Loucy (cell line): ENCODE measurements at regions not wholly inside any gene's neighbourhood (a gene's known extent, or its start where the extent isn't known, plus 50 kb on each side); places are given as distances from the start of the nearest gene placed in this dataset.

Experiments
- H2AFZ ChIP-seq: fragments of 200-600 bp; sonication (generic); 2 replicates; pipeline ENCODE4 v1.6.0; 2016; ENCODE audit warnings: antibody characterized with exemption, mild to moderate bottlenecking, low read length, moderate library complexity
- H3F3A ChIP-seq: fragments of 200-600 bp; 2 replicates; pipeline ENCODE4 v1.6.0; 2016; ENCODE audit warnings: antibody characterized with exemption, low read depth, mild to moderate bottlenecking
- H3K27me3 ChIP-seq: fragments of 200-600 bp; sonication (generic); 2 replicates; pipeline ENCODE4 v1.6.1; 2014; ENCODE audit warnings: low read length, mild to moderate bottlenecking; ENCODE audit not compliant: insufficient read depth, poor library complexity, severe bottlenecking
- H3K36me3 ChIP-seq: fragments of 200-600 bp; sonication (generic); 2 replicates; pipeline ENCODE4 v1.6.1; 2016; ENCODE audit warnings: low read length; ENCODE audit not compliant: insufficient read depth
- H3K4me1 ChIP-seq: fragments of 200-600 bp; sonication (generic); 2 replicates; pipeline ENCODE4 v1.5.1; 2014; ENCODE audit warnings: low read length, mild to moderate bottlenecking; ENCODE audit not compliant: insufficient read depth, poor library complexity, severe bottlenecking
- H3K4me2 ChIP-seq: fragments of 200-600 bp; sonication (generic); 2 replicates; pipeline ENCODE4 v1.6.0; 2014; ENCODE audit warnings: antibody characterized with exemption, low read length, low read depth, mild to moderate bottlenecking; ENCODE audit not compliant: poor library complexity, severe bottlenecking
- H3K4me3 ChIP-seq: fragments of 200-600 bp; sonication (generic); 2 replicates; pipeline ENCODE4 v1.5.1; 2014; ENCODE audit warnings: low read length, mild to moderate bottlenecking, mixed read lengths; ENCODE audit not compliant: poor library complexity, severe bottlenecking
- H3K79me2 ChIP-seq: fragments of 200-600 bp; sonication (generic); 2 replicates; pipeline ENCODE4 v1.6.1; 2014; ENCODE audit warnings: low read length; ENCODE audit not compliant: insufficient read depth
- H3K9ac ChIP-seq: fragments of 200-600 bp; sonication (generic); 2 replicates; pipeline ENCODE4 v1.6.0; 2014; ENCODE audit warnings: mild to moderate bottlenecking, low read depth, low read length, moderate library complexity; ENCODE audit not compliant: poor library complexity, severe bottlenecking
- H3K9me2 ChIP-seq: fragments of 200-600 bp; sonication (generic); replicated peaks from 2 replicates; pipeline ENCODE4 v1.6.1; 2016; ENCODE audit warnings: low read depth, low read length, mixed read lengths
- H3K9me3 ChIP-seq: fragments of 200-600 bp; sonication (generic); 2 replicates; pipeline ENCODE4 v1.6.1; 2014; ENCODE audit warnings: mild to moderate bottlenecking, antibody characterized with exemption, low read length, low read depth; ENCODE audit not compliant: insufficient read depth
- H4K20me1 ChIP-seq: fragments of 200-600 bp; sonication (generic); 2 replicates; pipeline ENCODE4 v1.6.0; 2014; ENCODE audit warnings: antibody characterized with exemption, low read length, mild to moderate bottlenecking; ENCODE audit not compliant: insufficient read depth, poor library complexity, severe bottlenecking
- CTCF ChIP-seq: fragments of 200-600 bp; sonication (generic); conservative IDR thresholded peaks from 2 replicates; pipeline ENCODE4 v1.5.1; 2014; ENCODE audit warnings: mild to moderate bottlenecking, antibody characterized with exemption, low read length
- EZH2phosphoT487 ChIP-seq: fragments of 200-600 bp; IDR thresholded peaks from 2 replicates; pipeline ENCODE4 v1.6.1; 2018; ENCODE audit warnings: antibody characterized with exemption, mild to moderate bottlenecking, moderate library complexity, borderline replicate concordance

DNA sequence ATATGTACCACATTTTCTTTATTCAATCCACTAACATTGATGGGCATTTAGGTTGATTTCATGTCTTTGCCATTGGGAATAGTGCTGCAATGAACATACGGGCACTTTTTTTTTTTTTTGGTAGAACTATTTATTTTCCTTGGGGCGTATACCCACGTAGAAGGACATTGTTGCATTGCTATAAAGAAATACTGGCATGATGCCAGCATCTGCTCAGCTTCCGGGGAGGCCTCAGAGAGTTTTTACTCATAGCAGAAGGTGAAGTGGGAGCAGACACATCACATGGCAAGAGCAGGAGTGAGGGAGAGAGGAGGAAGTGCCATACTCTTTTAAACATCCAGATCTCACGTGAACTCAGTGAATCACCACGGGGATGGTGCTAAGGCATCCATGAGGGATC, 197.0 kb downstream of the SQOR start:
- Histone ChIP-seq H3K36me3 (no peaks in the 10 kb centered on the region), H4K20me1 (no peaks in the 10 kb centered on the region), H2AFZ (no peak overlapping the region), H3K9ac (no peak overlapping the region), H3K4me3 (no peak overlapping the region), H3F3A (no peaks in the 10 kb centered on the region), H3K4me1 (no peaks in the 10 kb centered on the region), H3K27me3 (no peaks in the 10 kb centered on the region), H3K9me2 (no peaks in the 10 kb centered on the region), H3K9me3 (no peaks in the 10 kb centered on the region), H3K4me2 (no peak overlapping the region), H3K79me2 (no peaks in the 10 kb centered on the region)
- TF ChIP-seq CTCF = no peak
- TF ChIP-seq EZH2phosphoT487 = no peak

GRCh38 chr15:45834622-45835021, 199.8 kb downstream of the SQOR start:
- Histone ChIP-seq H3K79me2 (no peaks in the 10 kb centered on the region), H3K4me2 (no peak overlapping the region), H3K9ac (no peak overlapping the region), H3K4me3 (no peak overlapping the region), H3K36me3 (no peaks in the 10 kb centered on the region), H3K9me2 (no peaks in the 10 kb centered on the region), H3K9me3 (no peaks in the 10 kb centered on the region), H2AFZ (no peak overlapping the region), H3F3A (no peaks in the 10 kb centered on the region), H3K27me3 (no peaks in the 10 kb centered on the region), H3K4me1 (no peaks in the 10 kb centered on the region), H4K20me1 (no peaks in the 10 kb centered on the region)
- no peak for TF ChIP-seq CTCF
- no peak for TF ChIP-seq EZH2phosphoT487

DNA sequence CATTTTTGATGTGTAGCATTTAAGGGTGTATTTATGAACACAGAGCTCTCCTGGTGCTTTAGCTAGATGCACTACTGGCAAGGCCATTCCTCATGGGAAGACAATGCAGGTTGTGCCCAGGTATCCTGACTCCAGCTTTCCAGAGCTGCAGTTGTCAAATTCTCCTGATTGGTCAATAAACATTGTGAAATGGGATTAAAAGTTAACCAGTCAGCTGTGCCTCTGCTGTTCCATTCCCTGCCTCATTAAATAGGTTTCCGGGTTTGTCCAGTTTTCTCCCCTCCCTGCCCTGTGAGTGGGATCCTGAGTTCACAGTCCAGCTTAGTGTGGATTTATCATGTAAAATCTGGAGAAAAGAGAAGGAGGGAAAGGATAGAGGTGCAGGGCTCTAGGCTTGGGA, 207.3 kb downstream of the SQOR start:
- Histone ChIP-seq H3K27me3 (no peaks in the 10 kb centered on the region), H2AFZ (no peak overlapping the region), H3K36me3 (no peaks in the 10 kb centered on the region), H3K4me1 (peaks cover 19% of the 10 kb centered on the region), H4K20me1 (no peaks in the 10 kb centered on the region), H3K9me3 (no peaks in the 10 kb centered on the region), H3K4me3 (no peak overlapping the region), H3K79me2 (no peaks in the 10 kb centered on the region), H3K4me2 (no peak overlapping the region), H3K9me2 (no peaks in the 10 kb centered on the region), H3F3A (no peaks in the 10 kb centered on the region), H3K9ac (no peak overlapping the region)
- TF ChIP-seq EZH2phosphoT487 = no peak
- no peak for TF ChIP-seq CTCF
